Effector CD8-positive, alpha-beta T cell (primary cell): ENCODE measurements at regions not wholly inside any gene's neighbourhood (a gene's known extent, or its start where the extent isn't known, plus 50 kb on each side); places are given as distances from the start of the nearest gene placed in this dataset.

Source experiments
- DNase-seq: peaks from one replicate; lab custom pipeline; 2025; lab: John Stamatoyannopoulos, UW

DNA sequence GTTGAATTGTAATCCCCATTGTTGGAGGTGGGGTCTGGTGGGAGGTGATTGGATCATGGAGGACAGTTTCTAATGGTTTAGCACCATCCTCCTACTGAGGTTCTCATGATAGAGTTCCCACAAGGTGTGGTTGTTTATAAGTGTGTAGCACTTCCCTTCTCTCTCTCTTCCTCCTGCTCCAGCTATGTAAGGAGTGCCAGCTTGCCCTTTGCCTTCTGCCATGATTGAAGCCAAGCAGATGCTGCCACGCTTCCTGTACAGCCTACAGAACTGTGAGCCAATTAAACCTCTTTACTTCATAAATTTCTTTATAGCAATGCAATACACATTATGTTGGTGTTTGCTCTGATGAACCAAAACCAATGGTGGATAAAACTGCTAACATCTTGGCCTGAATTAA lies 238.2 kb downstream of the EFNB2 start:
- no peak for DNase-seq

DNA sequence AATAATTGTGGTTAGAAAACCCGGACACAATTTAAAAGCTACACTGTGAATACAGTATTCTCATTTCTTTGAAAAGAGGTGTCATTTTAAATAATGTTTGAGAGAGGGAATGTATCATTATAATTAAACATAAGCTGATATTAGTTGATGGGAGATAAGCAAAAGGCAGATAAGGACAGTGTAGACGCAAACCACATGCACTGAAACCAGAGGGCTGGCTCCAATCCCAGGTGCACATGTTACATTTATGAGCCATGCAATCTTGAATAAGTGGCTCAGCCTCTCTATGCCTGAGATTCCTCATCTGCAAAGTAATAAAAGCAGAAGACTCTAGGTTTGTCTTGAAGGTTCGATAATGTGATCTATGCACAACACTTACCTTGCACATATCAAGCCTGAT lies 238.7 kb downstream of the EFNB2 start:
- no peak for DNase-seq

DNA sequence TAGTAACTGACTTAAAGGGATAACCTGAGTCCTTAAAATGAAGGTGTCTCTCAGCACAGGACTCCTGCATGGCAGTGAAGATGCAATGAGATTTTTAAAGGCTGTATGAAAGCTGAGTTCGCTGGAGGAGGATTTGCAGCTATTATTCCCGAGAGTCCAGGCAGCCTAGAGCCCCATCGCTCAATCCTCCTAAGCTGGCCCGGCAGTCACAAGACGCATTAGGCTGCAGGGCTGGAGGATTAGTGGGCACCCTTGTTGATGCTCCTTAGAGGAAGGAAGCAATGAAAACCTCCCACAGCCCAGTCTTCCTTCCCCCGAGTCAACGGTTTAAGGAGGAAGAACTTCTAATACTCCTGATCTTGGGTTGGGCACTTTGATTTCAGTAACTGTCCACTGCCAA lies 239.5 kb downstream of the EFNB2 start:
- no peak for DNase-seq

DNA sequence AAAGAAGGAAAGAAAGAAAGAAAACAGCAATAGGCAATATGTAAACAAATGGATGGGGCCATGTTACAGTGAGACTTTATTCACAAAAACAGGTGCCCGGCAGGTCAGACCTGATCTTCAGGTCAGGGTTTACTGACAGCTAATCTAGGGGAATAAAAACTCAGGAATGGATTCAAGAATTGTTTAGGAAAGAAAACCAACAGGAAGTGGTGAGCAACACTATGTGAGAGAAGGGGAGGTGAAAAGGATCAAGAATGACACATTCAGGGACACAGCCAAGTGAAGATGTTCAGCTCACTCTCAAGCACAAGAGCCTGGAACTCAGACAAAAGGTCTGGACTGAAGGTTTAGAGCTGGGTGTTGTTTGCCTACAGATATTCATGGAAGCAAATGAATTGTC lies 244.5 kb downstream of the EFNB2 start:
- no peak for DNase-seq

DNA sequence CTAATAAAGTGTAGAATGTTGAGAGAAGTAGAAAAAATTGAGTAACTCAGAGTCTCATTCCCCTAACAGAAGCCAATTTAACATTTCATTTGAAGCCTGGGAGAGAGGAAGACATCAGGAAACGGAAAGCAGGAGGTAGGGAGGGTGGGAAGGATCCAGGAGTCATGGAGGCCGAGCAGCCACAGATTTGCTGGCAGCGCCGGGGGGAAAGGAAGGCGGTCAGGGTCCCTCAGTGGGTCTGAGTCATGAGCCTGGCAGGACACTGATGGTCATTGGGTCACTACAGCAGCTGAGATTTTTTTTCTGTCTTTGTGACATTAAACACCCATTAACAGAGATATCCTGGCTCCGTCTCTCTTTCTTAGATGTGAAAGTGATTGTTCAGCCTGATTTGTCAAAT lies 248.1 kb downstream of the EFNB2 start:
- no peak for DNase-seq

DNA sequence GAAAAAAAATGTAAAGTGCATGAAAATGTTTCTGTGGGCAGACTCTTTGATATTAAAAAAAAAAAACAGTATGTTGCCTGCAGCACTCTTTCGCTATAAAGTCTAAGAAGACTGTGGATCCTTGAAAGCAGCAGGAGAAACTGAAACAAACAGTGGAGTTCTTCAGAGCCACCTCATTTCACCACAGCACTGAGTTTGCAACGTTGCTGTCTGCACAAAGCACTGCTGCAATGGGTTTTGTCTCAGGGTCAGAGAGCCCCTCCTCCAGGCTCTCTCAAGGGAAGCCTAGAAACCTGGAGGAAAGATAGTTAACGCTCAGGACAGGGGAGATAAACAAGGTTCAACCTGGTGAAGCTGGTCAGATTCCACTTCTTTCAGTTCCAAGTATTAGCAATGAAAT lies 248.7 kb downstream of the EFNB2 start:
- DNase-seq, result no peak

DNA sequence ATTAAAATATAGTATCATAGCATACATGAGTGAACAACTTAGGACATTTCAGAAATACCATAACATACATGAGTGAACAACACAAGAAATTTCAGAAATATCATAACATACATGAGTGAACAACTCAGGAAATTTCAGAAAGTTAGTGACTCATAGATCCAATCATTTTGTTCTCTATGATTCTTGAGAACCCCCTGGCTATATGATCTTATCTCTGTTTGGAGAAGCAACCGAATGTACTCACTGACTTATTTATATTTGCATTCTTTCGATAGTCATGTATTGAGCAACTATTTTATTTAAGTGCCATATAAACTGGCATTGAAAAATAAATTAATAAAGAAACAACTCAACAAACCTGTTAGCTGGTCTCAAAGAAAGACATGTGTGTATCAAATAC lies 251.1 kb downstream of the EFNB2 start:
- DNase-seq, result no peak

DNA sequence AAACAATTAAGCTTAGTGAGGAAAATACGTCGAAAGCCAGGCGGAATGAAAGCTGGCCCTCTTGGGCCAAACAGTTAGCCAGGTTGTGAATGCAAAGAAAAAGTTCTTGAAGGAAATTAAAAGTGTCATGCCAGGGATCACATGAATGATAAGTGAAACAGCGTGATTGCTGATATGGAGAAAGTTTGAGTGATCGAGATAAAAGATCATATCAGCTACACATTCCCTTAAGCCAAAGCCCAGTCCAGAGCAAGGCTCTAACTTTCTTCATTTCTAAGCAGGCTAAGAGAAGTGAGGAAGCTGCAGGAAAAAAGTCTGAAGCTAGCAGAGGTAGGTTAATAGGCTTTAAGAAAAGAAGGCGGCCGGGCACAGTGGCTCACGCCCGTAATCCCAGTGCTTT lies 254.0 kb downstream of the EFNB2 start:
- DNase-seq, result no peak

DNA sequence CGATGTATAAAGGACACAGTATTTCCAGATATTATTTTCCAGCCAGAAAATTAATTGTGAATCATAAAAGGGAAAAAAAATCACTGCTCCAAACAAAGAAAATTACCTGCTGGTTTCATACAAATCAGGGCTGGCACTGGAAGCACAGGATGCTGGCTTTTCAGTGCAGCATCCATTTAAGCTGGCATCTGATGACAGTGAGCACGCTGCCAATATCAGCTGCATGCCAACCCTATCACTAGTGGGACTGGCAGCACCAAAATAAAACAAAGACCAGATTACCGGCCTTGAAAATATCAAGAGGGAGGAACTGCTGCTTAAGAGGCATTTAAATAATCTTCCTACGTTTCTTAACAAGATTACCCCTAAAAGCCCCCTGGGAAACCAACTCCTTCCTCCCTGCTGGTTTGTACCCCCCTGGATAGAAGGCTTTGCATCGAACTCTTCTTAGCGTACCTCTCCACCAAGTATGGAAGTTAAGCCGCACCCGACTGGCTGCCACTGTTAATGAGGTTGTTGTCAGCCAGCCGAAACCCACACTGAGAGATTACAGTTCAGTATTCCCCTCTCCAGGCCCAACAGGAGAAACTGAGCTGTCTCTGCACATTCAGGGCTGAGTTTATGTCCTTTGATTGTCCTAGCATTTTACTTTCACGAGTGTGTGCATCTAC lies 257.8 kb downstream of the EFNB2 start:
- no peak for DNase-seq

DNA sequence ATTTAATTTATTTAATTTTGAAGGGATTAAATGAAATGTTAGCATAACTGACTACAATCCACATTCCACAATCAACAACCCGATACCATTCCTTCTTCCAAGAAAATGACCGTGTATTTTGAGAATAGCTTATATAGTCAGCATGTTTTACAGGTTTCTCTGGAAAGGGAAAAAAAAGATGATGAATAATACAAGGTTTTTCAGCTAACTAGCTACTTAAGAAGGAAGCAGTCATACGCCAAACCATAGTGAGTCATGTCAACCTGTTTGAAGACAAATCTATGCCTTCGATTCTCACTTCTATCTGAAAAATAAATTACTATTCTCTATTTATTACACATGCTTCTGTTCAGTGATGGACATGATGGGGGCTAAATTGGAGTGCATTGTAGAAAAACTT lies 258.6 kb downstream of the EFNB2 start:
- no peak for DNase-seq

DNA sequence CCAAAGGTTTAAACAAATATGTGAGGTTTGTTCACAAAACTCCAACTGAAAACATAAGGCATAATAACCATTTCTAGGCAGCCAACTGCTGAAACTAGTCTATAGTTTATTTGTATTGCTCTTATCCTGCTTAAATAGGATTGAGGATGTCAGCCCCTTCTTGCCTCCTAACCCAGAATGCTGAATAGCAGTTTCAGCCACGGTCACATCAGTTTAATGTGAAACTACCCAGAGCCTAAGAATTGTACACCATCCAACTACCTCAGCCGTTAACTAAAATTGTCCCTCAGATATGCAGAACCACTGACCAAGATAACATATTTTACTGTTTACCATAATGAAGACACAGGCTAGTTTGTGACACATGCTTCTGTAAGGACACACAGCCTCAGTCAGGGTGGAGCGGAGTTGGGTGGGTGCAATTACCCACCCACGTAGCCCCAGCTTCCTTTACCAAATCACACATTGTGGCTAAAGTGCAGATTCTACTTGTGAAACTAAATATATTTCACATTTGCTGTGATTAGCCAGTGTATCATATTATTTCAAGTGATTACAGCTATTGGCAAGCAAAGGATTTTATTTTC lies 259.9 kb downstream of the EFNB2 start:
- DNase-seq, result no peak

DNA sequence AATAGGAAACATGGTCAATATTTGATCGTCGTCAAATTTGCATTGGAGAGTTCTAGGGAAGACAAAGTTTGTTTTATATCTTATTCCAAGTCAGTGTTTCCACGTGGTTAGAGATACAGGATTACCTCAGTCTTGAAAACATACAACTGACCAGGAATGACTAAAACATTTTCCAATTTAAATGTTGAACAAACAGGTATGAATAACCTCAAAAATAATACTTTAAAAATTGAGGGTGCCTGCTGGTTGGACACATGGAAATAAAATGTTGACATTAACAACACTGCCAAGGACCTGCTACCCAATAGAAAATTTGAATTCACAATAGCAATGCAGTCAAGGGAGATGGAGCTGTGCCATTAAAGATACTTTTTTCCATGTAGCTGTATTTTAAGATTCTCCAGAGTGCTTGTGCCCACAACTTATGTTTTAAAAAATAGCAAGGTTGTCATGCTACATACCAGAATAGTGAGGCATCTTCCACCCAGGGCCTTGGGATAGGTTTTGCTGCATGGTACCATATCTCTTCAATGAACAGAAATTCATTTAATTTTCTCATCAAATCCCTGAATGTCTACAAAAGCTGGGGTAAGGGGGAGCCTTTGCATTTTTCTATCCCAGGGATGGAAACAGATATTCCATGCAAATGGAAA lies 260.8 kb downstream of the EFNB2 start:
- no peak for DNase-seq

DNA sequence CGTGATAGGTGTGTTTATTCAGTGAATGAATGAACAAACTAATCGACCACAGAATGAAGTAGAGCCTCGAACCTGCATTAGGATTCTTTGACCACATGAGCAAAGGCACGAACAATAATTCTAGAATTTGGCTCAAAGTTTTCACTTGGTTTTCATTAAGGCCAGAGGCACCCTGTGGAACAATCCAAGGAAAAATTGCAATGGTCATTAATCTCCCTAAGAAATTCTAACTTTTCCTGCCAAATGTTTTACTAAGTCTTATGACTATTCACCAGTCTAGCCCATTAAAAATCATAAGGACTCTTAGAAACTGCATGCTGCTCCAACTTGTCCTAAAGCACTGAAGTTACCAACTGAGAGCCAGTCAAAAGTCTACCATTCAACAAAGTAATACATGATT lies 271.7 kb downstream of the EFNB2 start:
- no peak for DNase-seq

DNA sequence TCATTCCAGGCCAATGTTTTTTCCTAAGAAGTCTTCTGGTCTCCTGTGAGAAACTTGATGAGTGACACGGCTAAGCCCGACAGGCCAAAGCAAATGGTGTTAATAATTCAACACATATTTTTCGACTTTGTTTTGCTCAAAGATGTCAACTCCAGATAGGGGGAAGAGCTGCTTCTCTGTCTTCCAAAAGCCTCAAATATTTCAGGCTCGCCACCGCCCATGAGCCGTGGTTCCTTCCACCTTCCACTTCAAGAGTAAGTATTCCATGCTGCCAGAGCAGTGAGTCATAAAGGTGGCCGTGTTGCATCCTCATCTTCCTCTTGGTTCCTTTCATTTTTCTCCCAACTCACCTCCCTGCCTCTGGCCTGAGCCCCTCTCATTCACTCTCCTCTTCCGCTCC lies 272.6 kb downstream of the EFNB2 start:
- no peak for DNase-seq

DNA sequence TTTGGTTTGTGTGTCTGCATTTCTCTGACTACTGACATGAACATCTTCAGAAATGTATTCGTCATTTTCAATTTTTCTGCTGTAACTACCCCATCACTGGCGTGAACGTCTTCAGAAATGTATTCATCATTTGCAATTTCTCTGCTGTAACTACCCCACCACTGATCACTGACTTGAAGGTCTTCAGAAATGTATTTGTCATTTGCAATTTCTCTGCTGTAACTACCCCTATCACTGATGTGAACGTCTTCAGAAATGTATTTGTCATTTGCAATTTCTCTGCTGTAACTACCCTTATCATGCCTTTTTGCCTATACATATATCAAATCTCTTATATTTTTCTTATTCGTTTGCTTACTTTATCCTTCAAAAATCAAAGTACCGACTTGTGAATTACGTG lies 274.0 kb downstream of the EFNB2 start:
- DNase-seq, result no peak

DNA sequence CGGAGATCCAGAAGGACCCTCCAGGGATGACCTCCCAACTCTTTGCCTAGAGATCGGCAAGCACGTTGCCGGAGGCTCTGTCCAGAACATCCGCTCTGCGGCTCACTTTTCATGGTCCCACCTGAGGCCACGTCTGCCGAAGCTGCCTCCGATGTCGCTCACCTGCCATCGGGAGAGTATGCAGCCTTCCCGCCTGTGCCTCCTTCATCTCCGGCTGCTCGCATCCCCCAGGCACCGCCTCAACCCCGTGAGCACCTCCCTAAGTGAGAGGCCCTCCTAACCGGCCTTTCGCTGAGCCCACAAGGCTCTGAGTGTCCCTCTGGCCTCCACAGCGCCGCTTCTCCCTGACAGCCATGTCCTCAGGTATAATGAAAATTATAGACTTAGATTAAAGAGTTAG lies 275.1 kb downstream of the EFNB2 start:
- no peak for DNase-seq

DNA sequence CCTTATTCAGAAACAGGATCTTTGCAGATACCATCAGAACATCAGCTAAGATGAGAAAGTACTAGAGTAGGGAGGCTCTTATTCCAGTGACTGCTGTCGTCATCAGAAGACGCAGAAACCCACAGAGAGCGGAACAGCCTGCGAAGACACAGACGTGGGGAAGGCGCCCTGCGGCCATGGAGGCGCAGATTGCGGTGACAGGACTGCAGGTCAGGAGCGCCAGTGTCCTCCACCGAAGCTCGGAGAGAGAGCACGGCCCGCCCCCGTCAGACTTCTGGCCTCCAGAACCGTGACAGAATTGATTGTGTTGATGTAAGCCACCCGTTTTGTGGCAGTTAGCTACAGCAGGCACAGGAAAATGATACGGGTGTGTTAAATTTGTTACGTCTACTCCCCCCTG lies 275.5 kb downstream of the EFNB2 start:
- DNase-seq, result no peak

DNA sequence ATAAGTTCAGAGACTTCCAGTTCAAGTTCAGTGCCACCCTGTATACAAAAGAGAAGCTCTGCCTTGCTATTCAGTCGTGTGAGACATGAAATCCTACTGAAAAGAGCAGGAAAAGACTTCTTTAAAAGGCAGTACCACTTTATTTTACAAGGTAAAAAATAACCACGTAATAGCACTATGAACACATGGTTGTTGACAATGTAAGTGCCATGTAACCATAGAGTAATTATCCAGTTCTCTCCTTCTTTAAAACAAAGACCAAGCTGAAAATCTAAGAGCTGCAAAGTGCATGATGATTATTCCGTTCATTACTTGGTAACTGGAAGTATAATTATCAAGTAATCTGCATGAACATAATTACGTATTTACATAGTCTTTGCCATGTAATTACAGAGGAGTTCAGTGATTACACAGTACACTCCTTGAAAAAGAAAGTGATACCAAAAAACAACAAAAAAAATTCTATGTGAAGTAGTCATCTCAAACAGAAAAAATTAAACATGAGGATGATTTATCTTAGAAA lies 288.7 kb downstream of the EFNB2 start:
- no peak for DNase-seq

DNA sequence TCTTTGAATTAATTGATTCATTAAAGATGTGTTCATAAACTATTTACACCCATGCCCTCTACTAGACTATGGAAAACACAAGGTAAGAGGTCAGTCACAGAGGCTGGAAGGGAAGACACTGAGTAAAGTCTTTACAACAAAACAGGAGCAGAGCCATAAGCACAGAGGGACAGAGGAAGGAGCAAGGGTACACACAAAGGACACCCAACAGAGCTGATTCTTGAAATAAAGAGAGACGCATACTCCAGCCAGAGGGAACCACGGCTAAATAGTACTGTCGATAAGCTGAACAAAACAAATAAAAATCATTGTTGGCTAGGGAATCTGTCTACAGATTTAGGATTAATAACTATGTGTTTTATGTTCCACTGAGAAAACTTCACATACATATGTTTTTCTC lies 289.2 kb downstream of the EFNB2 start:
- DNase-seq, result no peak

DNA sequence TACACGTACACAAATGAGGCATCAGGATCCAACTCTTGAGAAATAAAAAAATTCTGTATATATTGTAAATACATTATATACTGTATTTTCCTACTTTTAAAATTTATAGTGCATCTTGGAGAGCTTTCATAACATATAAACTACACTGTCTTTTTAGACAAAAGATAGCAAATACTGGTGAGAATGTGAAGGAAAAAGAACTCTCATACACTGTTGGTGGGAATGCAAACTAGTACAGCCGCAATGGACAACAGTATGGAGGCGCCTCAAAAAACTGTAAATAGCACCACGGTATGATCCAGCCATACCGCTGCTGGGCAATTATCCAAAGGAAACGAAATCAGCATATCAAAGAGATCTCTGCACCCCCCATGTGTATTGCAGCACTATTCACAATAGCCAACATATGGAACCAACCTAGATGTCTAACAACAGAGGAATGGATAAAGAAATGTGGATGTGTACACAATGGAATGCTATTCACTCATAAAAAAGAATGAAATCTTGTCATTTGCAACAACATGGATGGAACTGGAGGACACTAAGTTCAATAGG lies 292.4 kb downstream of the EFNB2 start:
- no peak for DNase-seq

DNA sequence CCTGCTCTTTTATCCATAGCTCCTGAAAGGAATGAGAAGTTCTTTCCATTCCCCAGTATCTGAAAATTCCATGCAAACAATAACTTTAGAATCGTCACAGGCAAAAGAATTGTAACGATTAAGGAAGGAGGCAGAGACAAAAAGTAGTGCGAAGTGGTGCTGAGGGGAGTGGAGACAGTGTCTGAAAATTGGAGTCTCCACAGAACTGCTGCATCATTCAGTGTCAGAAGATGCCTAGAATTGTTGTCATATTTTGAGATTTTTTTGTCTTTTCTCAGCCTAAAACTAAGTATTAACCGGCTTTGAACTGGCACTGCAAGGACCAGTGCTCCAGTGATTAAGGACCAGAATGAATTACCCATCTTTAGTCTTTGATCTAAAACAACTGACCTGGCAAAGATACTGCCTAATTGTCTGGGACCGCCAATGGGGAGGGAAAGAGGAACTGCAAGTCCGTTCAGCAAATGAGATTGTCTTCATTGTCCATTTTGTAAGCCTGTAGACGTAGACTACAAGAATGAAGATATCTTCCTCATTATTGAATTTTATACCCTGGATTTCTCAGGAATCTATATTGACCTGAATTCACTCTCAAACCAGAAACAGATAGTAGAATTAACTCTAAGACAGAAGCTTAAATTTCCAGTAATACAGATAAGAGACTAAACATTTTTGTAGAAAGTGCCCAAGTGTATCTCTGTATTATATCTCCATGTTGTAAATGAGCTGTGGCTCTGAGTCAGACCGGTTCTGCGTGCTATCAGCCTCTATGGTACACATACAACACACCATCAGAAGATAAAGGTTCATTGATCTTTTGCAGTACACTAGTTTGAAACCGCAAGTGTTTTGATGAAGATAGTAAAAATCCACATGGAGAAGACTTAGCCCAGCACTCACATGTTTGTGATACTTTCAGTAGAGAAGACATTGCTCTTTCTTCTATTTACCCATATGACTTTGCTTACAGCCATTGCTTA lies 293.2 kb downstream of the EFNB2 start:
- no peak for DNase-seq

DNA sequence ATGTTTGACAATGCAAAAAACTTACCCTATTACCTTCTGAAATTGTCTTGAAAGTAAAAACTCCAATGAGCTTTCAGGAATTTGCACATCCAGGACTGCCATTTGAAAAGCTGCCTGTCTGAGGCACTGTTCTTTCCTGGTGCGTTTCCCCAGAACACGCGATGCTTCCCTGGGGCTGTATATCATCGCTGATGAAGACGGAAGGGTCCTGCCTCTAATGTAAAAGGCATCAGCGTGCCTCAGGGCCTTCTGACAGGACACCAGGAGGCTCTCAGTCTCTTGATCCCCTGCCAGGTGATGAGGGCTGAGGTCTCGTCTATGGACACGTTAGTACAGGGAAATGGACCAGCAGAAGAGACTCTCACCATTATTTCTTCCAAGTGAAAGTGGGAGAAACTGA lies 296.8 kb downstream of the EFNB2 start:
- no peak for DNase-seq
